ENCODE measurements at regions not wholly inside any gene's neighbourhood (a gene's known extent, or its start where the extent isn't known, plus 50 kb on each side); places are given as distances from the start of the nearest gene placed in this dataset.
"Not testable (repeated sequence)": the region's sequence is repeated elsewhere in the genome, so short reads cannot be mapped to it uniquely, and the experiment has no call there.

GRCh38 chr3:160047876-160048275, 59.2 kb downstream of the IL12A start:
- no peak for DNase-seq

GRCh38 chr3:160049038-160049437, 60.4 kb downstream of the IL12A start:
- DNase-seq, result no peak

GRCh38 chr3:160049565-160049964, 60.9 kb downstream of the IL12A start:
- no peak for DNase-seq

GRCh38 chr3:160049988-160050387, 61.4 kb downstream of the IL12A start:
- no peak for DNase-seq

GRCh38 chr3:160052385-160053047, 63.9 kb downstream of the IL12A start:
- no peak for DNase-seq

GRCh38 chr3:160053048-160053391, 64.4 kb downstream of the IL12A start:
- DNase-seq, result no peak

DNA sequence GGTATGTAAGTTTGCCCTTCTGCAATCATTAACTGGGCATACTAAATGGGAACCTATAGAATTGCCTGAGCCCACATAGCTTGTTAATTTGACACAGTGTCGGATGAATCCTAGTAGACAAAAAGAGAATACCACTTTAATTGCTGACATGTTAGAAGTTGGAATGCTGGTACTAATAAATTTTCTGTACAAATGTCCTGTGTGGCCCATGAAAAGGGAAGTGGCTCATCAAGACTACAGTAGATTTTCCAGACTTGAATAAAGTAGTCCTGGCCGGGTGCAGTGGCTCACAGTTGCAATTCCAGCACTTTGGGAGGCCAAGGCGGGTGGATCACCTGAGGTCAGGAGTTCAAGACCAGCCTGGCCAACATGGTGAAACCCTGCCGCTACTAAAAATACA, 66.2 kb downstream of the IL12A start:
- not testable (repeated sequence) for DNase-seq

DNA sequence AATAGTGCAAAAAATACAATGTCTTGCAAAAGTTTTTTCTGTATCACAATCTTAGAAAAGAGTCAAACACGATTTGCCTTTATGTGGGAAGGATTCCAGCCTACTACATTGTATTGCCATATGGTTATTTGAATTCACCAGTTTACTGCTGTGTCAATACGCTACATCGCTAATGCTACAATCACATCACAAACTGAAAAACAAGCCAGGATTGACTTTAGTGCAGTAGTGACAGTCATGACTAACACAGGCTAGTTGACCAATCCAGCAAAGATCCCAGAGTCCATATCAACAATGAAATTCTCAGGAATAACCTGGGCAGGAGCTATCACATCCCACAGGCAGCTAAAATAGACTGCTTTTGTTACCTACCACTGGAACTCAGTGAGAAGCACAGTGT, 67.0 kb downstream of the IL12A start:
- no peak for DNase-seq

- DNase-seq, result no peak
Observed at GRCh38 chr3:160057331-160057730, 68.7 kb downstream of the IL12A start.

- no peak for DNase-seq
Observed at GRCh38 chr3:160060409-160061027, 71.9 kb downstream of the IL12A start.

GRCh38 chr3:160061525-160061924, 72.9 kb downstream of the IL12A start:
- no peak for DNase-seq

- DNase-seq, result no peak
Observed at GRCh38 chr3:160065282-160065681, 76.6 kb downstream of the IL12A start.

- DNase-seq, result no peak
Observed at GRCh38 chr3:160065786-160066185, 77.2 kb downstream of the IL12A start.

DNA sequence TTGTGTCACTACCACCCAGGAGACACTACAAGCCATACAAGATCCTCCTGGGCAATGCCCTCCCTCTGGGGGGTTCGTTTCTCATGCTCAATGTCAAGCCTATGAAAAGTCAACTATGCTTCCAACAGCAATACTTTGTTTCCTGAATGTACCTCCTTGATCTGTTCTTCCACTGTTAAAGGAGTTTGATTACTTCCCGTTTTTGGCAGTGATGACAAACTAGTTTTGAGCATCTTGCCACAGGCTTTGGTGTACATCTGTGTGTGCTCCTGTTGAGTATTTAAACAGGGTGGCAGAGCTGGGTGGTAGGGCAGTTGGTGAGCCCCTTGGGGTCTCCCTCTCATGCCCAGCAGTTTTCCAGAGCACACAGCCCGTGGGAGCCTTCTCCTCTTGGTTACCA, 81.4 kb downstream of the IL12A start:
- peak in 1 of 2 donors; percentile 52 for DNase-seq

DNA sequence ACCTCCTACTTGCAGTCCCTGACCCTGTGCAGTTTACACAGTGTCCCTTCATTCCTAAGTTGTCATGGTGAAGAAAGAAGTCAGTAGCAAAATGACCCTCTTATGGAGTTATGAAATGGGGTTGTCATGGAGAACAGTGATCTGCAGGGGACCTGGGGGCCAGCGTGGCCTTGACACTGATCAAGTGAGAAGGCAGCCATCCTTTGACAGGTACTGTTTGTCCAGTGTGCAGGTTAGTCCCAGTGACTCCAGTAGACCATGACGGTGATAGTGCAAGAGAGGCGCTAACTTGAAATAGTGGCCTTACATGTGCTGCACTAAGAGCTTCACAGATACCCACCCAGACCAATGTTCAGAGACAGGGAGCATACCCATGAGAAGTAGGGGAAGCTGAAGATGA, 87.9 kb downstream of the IL12A start:
- no peak for DNase-seq

DNA sequence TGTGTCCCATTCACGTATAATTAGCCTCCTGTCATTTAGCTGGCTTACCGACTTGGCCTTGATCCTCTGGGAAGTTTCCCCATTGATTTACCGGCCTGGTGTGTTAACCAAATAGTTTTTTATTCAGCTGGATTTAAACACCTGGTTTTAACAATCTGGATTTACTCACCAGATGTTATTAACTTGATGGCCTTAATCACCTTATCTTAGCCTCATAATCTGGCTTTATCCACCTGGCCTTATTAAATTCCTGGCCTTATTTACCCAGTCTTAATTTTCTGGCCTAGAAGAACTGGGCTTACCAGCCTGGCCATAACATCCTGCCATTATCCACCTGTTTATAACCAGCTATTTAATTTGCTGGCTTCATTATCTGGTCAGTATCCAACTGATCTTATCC, 89.9 kb downstream of the IL12A start:
- no peak for DNase-seq

DNA sequence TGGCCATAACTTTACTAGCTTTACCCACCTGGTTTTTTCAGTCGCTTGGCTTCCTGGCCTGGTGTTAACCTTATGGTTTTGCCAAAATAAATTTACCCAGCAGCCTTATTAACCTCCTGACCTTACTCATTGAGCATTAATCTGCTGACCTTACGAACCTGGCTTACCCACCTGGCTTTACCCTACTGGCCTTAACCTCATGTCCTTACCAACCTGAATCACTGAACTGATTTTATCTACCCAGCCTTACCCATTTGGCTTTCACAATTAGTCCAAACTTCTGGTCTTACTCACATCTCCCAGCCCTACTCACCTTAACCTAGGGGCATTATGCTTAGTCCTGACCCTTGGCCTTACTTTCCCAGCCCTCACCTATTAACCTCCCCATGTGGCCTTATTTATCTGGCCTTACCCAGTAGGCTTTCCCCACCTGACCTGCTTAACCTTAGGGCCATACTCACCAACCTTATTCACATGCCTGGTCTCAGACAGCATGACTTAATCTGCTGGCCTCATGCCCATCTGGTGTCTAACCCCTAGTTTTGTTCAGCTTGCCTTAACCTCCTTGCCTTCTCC, 93.4 kb downstream of the IL12A start:
- no peak for DNase-seq

DNA sequence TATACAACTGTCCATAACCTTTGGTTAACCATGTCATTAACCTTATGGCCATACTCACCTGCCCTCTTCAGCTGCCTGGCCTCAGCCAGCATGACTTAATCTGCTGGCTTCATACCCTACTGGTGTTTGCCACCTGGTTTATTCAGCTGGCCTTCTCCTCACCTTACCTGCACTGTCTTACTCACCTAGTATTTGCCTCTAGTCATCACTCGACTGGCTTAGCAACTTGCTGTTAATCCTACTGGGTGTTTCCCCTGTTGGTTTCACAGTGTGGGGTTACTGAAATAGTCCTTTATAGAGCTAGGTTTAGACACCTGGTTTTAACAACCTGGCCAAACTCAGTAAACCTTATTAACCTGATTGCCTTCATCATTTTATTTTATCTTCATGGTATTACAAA, 96.4 kb downstream of the IL12A start:
- DNase-seq, result no peak

- no peak for DNase-seq
Observed at GRCh38 chr3:160088492-160089137, 100.0 kb downstream of the IL12A start.

GRCh38 chr3:160090653-160091052, 102.0 kb downstream of the IL12A start:
- no peak for DNase-seq

- no peak for DNase-seq
Observed at GRCh38 chr3:160091441-160091840, 102.8 kb downstream of the IL12A start.

DNA sequence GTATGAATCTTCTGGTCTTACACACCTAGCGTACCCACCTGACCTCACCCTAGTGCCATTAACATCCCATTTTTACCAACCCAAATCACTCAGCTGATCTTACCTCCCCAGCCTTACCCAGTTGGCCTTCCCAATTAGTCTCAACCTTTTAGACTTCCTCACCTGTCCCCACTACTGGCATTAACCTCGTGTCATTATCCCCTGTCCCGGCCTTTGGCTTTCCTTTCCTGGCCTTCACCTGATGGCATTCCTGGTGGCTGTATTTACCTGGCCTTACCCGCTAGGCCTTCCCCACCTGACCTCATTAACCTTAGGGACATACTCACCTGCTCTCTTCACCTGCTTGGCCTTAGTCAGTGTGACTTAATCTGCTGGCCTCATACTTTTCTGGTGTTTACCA, 104.1 kb downstream of the IL12A start:
- DNase-seq, result no peak

DNA sequence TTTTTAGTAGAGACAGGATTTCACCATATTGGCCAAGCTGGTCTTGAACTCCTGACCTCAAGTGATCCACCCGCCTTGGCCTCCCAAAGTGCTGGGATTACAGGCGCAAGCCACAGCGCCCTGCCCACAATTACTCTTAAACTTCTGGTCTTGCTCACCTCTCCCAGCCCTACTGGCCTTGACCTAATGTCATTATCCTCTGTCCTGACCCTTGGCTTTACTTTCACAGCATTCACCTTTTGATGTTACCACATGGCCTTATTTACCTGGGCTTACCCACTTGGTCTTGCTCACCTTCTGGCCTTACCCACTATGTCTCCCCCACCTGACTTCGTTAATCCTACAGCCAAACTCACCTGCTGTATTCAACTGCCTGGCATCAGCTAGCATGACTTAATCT, 105.9 kb downstream of the IL12A start:
- no peak for DNase-seq

DNA sequence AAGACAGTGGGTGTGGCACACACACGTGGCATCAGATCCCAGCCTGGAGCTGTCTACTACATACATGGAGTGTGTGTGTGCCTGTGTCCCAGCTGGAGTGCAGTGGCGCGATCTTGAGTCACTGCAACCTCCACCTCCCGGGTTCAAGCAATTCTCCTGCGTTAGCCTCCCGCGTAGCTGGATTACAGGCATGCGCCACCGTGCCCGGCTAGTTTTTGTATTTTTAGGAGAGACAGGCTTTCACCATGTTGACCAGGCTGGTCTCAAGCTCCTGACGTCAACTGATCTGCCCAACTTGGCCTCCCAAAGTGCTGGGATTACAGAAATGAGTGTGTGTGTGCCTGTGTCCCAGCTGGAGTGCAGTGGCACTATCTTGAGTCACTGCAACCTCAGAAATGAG, 108.8 kb downstream of the IL12A start:
- DNase-seq, result no peak

Measured in bone marrow (tissue), 2 donors.